ENCODE measurements at regions not wholly inside any gene's neighbourhood (a gene's known extent, or its start where the extent isn't known, plus 50 kb on each side); places are given as distances from the start of the nearest gene placed in this dataset.
A peak's percentile ranks its signal among the peaks of the same experiment; 100 is the strongest.

DNA sequence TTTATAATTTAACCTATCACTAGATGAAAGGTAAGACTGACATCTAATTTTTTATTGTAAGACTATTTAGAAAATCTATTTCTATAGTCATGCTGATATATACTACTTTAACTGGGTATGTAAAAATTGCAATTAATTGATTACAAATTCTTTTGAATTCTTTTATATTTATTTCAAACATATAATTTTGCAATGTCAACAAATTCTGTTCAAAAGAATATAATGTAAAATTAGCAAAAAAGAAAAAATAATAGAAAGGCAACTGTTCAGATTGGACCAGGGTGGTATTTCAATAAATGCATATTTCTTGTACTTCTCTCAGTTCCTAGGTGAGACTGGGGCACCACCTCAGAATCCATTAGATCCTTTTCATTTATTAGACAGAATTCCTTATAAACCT lies 1053.5 kb upstream of the FBXO33 start:
- DNase-seq (ENCODE audit: low spot score), result no peak
- TF ChIP-seq GABPA (IDR thresholded peaks at IDR 0.05 in 1 of 2, conservative IDR thresholded peaks at IDR 0.05 in 1 of 2) (no peak), HNF4A (conservative IDR thresholded peaks at IDR 0.05) (no peak), YY1 (IDR thresholded peaks at IDR 0.05) (no peak), NR2F2 (IDR thresholded peaks at IDR 0.05) (no peak), CTCF (IDR thresholded peaks at IDR 0.05; ENCODE audit: low read depth, low read length, missing input control) (no peak), ATF3 (IDR thresholded peaks at IDR 0.05) (no peak), FOXA1 (IDR thresholded peaks at IDR 0.05) (no peak), JUND (IDR thresholded peaks at IDR 0.05) (no peak), TAF1 (conservative IDR thresholded peaks at IDR 0.05) (no peak), EGR1 (IDR thresholded peaks at IDR 0.05; ENCODE audit: low read depth in 2 of 2) (no peak), RXRA (IDR thresholded peaks at IDR 0.05) (no peak), FOXA2 (IDR thresholded peaks at IDR 0.05) (no peak), RAD21 (IDR thresholded peaks at IDR 0.05) (no peak)
- TF ChIP-seq, protein P1, sequence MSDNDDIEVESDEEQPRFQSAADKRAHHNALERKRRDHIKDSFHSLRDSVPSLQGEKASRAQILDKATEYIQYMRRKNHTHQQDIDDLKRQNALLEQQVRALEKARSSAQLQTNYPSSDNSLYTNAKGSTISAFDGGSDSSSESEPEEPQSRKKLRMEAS (IDR thresholded peaks at IDR 0.05), result no peak
- H3K4me1 ChIP-seq (ENCODE audit: control insufficient read depth in 4 of 4, insufficient read depth in 4 of 4, low read length in 3 of 4), result no peaks in the 10 kb centered on the region
- H3K27ac ChIP-seq (ENCODE audit: low read depth in 1 of 2, low read length in 2 of 2), result no peak overlapping the region
- H3K4me3 ChIP-seq (ENCODE audit: low read depth in 1 of 3, low read length in 3 of 3), result no peak overlapping the region
- no peaks in the 10 kb centered on the region for H3K9me3 ChIP-seq (ENCODE audit: control insufficient read depth in 4 of 4, low read length in 3 of 4)
- no peak overlapping the region for H3K9ac ChIP-seq (ENCODE audit: low read depth in 1 of 2, low read length in 2 of 2)
- H3K36me3 ChIP-seq (ENCODE audit: control insufficient read depth in 4 of 4, insufficient read depth in 3 of 4, low read depth in 1 of 4, low read length in 3 of 4), result no peaks in the 10 kb centered on the region
- peaks cover 0 to 2% (median 0%) of the 10 kb centered on the region in 4 donors for H3K27me3 ChIP-seq (ENCODE audit: control insufficient read depth in 4 of 4, insufficient read depth in 4 of 4, low read length in 3 of 4)

DNA sequence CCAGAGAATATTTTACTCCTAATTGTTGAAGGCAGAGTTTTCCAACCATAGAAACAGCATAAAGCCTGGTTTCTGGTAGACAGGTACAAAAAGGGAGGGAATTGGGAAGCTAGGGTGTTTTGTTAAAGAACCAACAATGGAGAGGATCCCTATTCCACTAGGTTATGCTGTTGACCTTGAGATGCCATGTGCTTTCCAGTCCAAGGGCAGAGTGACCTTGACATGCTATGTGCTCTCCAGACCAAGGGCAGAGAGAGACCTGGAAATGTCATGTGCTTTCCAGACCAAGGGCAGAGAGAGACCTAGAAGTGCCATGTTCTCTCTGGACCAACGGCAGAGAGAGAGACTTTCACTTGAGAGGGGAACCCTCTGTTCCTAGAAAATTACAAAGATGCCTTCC lies 1043.8 kb upstream of the FBXO33 start:
- no peaks in the 10 kb centered on the region for H3K4me1 ChIP-seq (ENCODE audit: control insufficient read depth in 4 of 4, insufficient read depth in 4 of 4, low read length in 3 of 4)
- no peaks in the 10 kb centered on the region for H3K27me3 ChIP-seq (ENCODE audit: control insufficient read depth in 4 of 4, insufficient read depth in 4 of 4, low read length in 3 of 4)
- DNase-seq (ENCODE audit: low spot score), result no peak
- H3K36me3 ChIP-seq (ENCODE audit: control insufficient read depth in 4 of 4, insufficient read depth in 3 of 4, low read depth in 1 of 4, low read length in 3 of 4), result no peaks in the 10 kb centered on the region
- H3K9ac ChIP-seq (ENCODE audit: low read depth in 1 of 2, low read length in 2 of 2), result no peak overlapping the region
- WGBS, result 76% methylated on average over 1 of the region's 1 CpG
- TF ChIP-seq CTCF (IDR thresholded peaks at IDR 0.05; ENCODE audit: low read depth, low read length, missing input control) (no peak), HNF4A (conservative IDR thresholded peaks at IDR 0.05) (no peak), JUND (IDR thresholded peaks at IDR 0.05) (no peak), TAF1 (conservative IDR thresholded peaks at IDR 0.05) (no peak), GABPA (IDR thresholded peaks at IDR 0.05 in 1 of 2, conservative IDR thresholded peaks at IDR 0.05 in 1 of 2) (no peak), RXRA (IDR thresholded peaks at IDR 0.05) (no peak), RAD21 (IDR thresholded peaks at IDR 0.05) (no peak), FOXA2 (IDR thresholded peaks at IDR 0.05) (no peak), ATF3 (IDR thresholded peaks at IDR 0.05) (no peak), EGR1 (IDR thresholded peaks at IDR 0.05; ENCODE audit: low read depth in 2 of 2) (no peak), FOXA1 (IDR thresholded peaks at IDR 0.05) (no peak)
- TF ChIP-seq, protein P2, sequence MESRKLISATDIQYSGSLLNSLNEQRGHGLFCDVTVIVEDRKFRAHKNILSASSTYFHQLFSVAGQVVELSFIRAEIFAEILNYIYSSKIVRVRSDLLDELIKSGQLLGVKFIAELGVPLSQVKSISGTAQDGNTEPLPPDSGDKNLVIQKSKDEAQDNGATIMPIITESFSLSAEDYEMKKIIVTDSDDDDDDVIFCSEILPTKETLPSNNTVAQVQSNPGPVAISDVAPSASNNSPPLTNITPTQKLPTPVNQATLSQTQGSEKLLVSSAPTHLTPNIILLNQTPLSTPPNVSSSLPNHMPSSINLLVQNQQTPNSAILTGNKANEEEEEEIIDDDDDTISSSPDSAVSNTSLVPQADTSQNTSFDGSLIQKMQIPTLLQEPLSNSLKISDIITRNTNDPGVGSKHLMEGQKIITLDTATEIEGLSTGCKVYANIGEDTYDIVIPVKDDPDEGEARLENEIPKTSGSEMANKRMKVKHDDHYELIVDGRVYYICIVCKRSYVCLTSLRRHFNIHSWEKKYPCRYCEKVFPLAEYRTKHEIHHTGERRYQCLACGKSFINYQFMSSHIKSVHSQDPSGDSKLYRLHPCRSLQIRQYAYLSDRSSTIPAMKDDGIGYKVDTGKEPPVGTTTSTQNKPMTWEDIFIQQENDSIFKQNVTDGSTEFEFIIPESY (IDR thresholded peaks at IDR 0.05), result no peak
- TF ChIP-seq, protein P1 (IDR thresholded peaks at IDR 0.05), result no peak
- no peak overlapping the region for H3K27ac ChIP-seq (ENCODE audit: low read depth in 1 of 2, low read length in 2 of 2)
- peaks cover 2 to 24% (median 11%) of the 10 kb centered on the region in 4 donors for H3K9me3 ChIP-seq (ENCODE audit: control insufficient read depth in 4 of 4, low read length in 3 of 4)
- H3K4me3 ChIP-seq (ENCODE audit: low read depth in 1 of 3, low read length in 3 of 3), result peak overlapping the region in 1 of 3 donors; percentile 63
